HG03469 (cell line): ENCODE measurements at regions not wholly inside any gene's neighbourhood (a gene's known extent, or its start where the extent isn't known, plus 50 kb on each side); places are given as distances from the start of the nearest gene placed in this dataset.

ENCODE experiments used
- ATAC-seq: cut with Tn5 transposase; IDR thresholded peaks from one replicate; pipeline ENCODE4 v1.9.1; 2021; ENCODE audit warnings: mild to moderate bottlenecking, moderate library complexity, moderate number of reproducible peaks; ENCODE audit not compliant: unreplicated experiment

DNA sequence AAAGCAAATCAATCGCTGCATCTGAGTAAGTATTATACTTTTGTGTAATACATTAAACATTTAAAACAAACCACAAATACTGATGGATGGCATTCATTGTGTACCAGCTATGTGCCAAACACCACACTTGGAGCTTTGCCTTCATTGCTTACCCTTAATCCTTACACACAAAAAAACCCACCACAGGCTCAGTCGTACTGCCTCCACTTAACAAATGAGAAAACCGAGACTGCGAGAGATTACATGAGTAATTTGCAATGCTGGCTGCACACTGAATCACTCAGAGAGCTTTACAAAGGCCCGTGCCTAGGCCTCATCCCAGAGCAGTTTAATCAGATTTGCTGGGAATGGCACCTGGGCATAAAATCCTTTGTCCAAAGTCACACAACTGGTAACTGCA, 130.5 kb downstream of the EDN1 start:
- no peak for ATAC-seq

DNA sequence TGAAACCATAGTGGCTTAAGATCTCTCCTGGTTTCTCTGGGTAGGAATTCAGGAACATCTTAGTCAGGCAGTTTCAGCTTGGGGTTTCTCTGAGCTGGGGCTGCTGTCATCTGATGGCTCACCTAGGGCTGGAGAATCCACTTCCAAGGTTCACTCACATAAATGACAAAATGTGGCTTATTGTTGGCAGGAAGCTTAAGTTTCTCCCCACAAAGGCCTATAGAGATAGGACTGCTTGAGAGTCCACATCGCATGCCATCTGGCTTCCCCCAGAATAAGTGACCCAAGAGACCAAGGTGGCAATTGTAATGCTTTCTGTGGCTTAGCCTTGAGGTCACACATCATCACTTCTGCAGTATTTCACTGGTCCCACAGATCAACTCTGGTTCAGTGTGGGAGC, 131.4 kb downstream of the EDN1 start:
- ATAC-seq, result no peak

DNA sequence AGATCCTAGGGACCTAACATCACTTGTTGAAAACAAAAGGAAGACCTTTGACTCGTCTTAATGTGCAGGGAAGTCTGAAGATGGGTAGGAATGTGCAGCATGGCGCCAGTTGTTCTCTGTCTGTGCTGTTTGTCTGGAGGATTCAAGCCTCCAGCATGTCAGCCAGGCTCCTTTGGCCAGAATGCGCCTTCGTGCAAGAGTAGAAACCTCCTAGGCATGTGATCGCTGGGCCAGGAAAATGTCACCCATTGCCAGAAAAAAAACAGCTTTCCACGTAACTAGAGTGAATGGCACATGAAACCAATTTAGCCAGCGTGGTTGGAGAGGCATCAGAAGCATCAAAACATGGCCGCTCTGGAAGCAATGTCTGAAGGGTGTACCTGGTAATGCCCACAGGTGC, 132.7 kb downstream of the EDN1 start:
- no peak for ATAC-seq

DNA sequence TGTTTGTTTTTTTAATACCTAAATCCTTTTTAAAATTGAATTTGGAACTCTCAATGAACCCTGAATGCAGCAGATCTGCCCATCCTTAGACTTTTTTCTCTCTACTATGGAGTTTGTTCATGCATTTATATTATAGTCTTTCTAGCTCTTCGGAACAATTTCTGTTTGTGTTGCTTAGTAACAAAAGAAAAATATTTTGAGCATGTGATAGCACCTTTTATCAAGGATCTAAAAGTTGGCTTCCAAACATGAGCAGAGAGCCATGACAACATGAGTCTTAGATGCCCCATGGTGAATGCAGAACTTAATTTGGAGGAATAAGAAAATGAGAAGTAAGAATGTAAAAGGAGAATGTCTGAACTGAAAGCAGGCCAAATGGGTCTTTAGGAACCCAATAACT, 133.7 kb downstream of the EDN1 start:
- no peak for ATAC-seq

DNA sequence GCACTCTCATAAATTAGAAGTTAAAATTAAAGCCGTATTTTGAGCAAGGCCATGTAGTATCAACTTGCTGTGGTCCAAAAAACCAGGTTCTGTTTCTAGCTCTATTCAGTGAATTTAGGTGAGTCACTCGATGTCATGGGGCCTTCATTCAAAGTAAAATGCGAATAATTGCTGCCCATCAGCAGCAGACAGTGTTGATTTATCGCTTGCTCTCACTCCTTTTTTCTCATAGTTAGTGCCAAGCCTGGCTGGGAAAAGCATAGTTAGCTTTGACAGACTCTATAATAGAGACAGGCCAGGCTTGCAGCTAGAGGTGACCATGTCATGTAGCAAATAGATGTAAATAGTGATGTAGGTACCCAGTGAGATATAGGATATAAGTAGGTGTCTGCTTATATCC, 136.0 kb downstream of the EDN1 start:
- ATAC-seq, result no peak

DNA sequence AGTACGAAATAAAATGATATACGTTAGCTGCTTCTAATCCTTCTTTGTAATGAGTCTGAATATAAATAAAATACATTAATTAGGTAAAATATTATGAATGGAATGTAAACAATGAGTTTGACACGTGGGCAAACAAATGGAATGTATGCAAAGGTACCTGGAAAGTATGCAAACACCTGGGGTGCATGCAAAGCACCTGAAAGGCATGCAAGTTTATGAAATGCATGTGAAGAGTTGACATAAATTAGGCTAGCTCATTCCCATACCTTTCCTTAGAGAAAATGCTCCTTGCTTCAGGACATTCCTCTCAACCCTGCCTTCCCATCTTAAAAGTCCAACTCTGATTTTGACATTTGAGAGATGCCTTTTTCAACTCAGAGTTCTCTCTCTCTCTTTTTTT, 140.9 kb downstream of the EDN1 start:
- no peak for ATAC-seq

DNA sequence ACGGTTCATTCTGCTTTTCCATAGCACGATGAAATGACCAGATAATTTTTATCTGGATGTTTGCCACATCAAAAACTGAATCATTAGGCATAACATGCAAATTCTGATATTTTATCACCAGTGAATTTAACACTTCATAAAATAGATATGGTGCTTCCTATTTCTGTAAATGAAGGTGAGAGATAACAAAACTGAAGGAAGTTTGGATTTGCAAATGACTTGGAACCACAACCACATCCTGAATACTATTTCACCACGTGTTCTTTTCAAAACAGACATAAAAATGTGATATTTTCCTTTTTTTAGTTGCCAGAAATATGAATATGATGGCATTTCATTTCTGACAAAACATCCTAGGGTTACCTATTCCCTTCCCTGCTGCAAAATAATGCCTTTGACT, 146.1 kb downstream of the EDN1 start:
- no peak for ATAC-seq

DNA sequence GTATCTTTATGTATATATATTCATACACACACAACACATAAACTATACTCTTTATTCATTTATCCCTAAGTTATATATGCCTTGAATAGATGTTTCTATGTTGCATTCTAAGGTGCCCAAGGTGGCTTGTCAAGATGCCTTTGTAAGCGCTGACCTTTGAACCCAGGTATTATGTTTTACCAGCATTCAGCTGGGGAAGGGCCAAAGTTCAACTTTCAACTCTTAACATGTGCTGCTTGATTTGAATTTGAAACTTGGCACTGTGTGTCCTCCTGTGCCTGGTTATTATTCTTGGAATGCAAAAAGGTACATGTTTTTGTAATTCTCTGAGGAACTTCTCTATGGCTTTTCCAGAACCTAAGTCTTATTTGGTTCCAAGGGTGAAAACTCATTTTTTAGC, 146.5 kb downstream of the EDN1 start:
- ATAC-seq, result no peak

DNA sequence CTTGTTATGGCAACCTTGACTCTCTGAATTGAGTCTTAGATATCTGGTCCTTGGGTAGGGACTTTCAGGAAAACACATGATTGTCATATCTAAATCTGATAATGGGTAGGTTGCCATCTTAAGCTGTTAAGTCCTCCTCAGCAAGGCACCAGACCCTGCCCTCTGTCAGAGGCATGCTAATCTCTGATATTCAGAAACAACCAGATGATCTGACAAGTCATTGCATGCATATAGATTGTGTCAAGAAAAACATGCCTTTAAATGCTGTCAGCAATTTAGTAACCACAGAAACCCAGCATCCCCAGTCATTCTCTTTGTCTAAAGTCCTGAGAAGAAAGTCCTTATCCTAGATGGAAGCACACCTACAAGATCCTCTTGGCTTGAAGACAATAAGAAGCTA, 149.1 kb downstream of the EDN1 start:
- no peak for ATAC-seq

DNA sequence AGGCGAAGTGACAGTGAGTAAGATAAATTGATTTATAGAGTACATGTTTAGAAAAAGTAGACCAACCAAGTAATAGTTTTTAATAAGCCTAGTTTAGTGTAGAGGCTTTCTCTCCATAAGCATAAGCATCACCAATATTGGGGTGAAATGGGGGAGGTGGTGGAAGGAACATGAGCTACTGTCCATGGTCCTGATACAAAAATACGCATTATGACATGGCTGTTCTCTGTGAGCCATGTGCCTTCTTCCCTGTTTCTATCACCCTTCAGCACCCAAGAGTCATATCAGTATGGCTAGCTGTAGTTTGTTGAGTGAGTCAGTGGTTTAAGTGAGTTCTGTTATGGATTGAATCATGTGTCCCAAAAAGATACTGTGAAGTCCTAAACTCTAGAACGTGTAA, 150.8 kb downstream of the EDN1 start:
- no peak for ATAC-seq

DNA sequence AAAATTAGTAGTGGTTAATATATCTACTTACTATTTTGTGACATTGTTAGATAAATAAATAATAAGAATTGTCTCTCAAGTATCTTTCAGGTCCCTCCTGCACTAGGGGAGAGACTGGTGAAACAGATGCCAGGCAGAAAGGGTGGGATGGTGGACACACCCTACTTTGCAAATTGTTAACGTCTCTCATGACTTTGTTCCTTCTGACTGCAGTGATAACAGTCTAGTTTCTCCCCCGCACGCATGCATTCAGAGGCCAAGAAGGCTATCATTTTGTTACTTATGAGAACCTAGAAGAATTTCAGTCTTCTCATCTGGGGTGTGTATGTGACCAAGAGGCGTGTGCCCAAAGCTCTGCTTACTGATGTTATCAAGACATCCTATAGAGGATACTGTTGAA, 152.3 kb downstream of the EDN1 start:
- ATAC-seq, result no peak

DNA sequence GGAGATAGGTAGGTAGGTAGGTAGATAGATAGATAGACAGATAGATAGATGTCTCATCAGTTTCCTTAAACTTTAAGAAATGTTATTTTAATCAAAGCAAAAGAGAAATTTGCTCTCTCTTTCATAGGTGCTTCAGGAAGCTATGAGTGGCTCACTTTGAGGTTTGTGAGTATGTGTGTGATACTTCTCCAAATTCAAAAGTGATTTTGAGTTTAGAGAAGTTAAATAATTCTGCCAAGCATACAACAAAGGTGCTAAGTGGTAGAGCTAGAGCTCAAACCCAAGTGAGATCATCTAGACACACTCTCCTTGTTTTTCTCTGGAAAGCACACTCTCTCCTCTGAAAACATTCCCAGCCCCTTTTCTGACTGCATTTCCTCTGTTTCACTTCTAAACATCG, 156.2 kb downstream of the EDN1 start:
- ATAC-seq, result no peak

DNA sequence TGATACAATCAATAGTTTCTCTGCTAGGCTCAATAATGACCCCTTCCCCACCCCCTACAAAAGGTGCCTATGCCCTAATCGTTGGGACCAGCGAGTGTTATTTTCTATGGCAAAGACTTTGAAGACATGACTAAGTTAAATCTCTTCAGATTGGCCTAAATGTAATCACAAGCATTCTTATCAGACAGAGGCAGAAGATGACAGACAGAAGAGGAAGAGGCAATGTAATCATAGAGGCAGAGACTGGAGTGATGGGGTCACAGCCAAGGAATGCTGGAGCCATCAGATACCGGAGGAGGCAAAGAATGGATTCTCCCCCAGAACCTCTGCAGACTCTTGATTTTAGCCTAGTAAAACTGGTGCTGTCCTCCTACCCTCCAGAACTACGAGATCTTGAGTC, 159.3 kb downstream of the EDN1 start:
- ATAC-seq, result no peak

DNA sequence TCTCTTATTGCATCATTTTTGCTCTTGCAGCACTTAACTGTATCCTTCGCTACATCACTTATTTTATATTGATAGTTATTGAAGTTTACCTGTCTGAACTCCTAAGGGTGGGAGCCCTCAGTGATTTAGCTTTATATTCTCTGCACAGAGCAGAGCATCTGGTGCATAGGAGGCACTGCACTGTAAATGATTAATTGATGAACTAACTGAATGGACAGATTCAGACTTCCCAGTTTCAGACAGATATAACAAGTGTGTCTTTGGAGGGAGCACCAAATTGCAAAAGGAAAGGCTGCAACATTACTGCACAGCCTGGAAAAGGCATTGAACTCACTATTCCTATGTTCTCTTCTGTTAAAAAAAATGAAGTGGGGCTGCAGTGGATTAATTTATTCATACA, 160.3 kb downstream of the EDN1 start:
- no peak for ATAC-seq

DNA sequence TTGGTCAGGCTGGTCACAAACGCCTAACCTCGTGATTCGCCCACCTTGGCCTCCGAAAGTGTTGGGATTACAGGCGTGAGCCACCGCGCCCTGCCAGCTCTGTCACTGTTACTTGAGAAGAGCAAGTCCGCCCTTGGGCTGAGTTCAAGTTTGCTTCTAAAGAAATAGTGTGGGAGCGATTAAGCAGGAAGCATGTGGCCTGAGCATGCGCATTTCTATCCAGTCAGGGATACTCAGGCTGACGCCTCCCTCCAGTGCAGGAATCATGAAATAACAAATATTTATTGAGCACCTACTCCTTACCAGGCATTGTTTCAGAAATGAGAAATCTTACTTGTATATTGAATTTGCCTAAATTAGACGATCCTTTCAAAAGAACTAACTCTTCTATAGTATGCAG, 166.2 kb downstream of the EDN1 start:
- no peak for ATAC-seq

DNA sequence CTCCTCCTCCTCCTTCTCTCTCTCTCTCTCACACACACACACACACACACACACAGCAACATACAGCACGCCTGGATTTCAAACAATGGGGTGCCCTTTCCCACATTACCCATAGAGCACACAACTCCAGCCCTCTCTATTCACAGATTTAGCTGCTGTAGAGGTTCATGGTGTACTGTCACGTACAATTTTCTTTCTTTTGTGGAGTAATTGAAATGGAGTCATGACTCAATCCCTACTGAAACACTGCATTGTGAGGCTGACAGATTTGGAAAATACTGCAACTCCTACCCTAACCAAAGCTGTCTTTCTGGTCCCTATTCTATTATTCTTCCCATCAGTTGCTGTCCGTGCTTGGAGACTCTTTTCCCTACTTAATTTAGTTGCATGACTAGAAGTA, 166.9 kb downstream of the EDN1 start:
- no peak for ATAC-seq

DNA sequence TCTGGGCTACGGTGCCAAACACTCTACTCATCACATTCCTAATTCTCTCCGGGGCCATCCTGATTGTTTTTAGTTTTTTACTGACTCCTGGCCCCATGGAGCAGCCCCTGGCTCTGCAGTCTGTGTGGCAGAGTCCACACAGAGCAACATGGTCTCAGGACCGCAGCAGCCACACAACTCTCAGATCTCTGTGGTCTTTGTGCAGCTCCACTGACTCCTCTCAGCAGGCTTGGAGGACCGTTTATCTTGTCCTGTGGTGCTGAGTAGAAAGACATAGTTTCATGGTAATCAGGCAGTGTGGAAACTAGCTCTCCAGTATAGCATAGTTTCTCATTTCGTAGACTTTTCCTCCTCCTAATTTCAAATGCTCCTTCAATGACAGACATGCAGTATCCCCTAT, 168.4 kb downstream of the EDN1 start:
- ATAC-seq, result no peak

DNA sequence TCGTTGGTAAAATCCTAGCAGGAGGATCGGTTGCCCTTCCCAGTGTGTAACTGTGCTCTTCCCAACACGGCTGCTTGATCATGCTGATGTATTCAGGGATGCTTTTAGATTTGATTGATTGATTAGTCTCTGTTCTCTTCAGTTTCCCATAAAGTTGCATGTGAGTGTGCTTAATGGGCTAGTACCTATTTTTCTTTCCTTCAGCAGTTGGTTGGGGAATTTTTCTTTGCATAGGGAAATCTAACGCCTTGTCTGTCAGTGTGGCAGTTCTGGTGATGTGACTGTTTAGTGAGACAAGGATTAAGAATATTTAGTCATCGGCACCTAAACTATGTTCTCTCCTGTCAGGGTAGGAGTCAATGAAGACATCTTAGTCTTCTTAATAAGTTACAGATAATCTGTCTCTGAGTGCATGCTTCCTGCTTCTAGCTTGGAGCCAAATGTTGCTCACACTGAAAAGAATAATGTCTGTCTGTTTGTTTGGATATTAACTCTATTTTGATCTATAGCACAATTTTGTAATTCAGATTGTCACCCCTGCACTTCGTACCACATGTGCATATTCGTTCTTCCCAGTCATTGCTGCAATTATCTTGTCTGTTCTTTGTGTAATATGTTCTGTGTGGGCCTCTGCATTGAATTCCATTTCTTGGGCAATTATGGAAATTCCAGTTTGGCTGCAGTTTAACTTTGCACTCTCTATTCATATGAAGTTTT, 169.9 kb downstream of the EDN1 start:
- ATAC-seq, result no peak

DNA sequence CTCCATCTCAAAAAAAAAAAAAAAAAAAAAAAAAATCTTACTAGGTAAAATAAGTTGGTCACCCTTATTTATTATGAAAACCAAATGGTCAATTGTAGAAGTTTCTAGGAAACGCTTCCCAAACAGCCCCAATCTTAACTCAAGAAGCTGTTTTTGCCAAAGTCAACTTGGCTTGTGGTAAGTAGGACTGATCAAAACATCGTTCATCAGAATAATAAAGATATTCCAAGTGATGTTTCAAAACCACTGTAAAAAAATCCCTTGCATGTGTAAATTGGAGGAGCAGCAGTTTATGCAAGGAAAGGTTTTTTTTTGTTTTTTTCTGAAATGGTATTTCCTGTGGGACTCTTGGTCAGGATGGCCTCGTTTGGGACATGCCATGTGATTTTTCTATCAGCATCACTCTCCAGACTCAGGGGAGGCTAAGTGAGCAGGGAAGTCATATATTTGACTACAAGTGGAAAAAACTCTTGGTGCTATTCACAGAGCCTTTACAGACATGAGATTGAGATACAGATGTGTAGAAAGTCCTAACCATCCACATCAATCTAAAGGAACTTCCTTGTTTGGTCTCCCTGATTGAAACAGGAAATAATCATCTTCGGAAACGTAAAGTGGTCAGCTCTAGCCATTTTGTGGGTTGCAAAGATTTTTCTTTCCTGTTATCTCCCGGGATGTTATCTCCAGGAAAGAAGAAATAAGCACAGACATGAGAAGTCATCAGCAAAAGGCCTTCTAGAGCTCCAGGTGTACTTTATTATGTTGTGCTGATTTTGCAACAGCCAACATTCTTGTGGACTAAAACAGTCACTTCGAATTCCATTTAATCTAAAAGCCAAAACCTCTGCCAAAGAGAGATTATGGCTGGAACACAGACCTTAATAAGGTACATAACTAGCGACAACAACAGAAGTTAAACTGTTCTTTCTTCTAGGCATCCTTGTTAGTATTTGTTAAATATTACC, 177.8 kb downstream of the EDN1 start:
- no peak for ATAC-seq

DNA sequence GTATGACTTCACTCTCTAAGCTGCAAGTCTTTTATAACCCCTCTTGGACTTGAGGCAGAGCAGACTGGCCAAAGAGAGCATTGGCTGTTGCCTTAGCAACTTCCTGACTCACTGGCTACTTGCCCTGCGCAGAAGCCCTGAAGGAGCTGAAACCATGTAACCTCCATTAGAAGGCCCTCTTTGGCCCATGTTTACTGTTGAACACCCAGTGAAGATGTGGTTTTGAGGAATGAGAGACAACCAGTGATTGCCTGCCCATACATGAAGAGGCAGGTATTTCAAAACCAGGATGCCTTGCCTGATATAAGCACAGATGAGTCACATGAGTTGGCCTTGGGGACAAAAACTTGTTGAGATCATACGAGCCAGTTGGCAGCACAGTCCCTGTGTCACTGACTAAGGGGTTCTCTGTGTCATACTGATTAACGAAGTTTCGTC, 182.5 kb downstream of the EDN1 start:
- no peak for ATAC-seq

DNA sequence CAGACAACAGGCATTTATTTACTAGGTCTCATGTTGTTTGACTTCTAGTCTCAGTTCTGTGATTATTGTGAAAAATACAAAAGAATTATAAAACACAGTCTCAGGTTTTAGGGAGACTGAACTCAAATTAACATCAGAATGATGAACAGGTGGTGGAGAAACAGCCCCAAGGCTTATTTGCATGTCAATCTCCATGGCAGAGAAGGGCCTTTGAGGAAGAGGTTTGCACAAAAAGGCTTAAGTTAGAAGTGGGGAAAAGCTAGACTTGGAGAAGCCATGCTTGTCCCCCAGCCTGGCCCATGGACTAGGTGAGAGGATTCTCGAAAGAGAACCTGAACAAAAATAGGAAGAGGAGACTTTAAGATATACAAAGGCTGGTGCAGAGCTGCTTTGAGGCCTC, 183.3 kb downstream of the EDN1 start:
- no peak for ATAC-seq
